RWPE1 (cell line): ENCODE measurements at regions not wholly inside any gene's neighbourhood (a gene's known extent, or its start where the extent isn't known, plus 50 kb on each side); places are given as distances from the start of the nearest gene placed in this dataset.
A peak's percentile ranks its signal among the peaks of the same experiment; 100 is the strongest.

ENCODE experiments used
- CTCF ChIA-PET: fragments of 350-600 bp; sonication (Branson Sonifier 250); formaldehyde crosslinking; extraction: SDS; loops from one replicate; lab custom pipeline; 2021; lab: Yijun Ruan, JAX
- POLR2A ChIA-PET: fragments of 400-600 bp; formaldehyde crosslinking; extraction: SDS; loops from one replicate; lab custom pipeline; 2020; ENCODE audit warnings: antibody characterized with exemption; ENCODE audit not compliant: low non-redundant PET; lab: Yijun Ruan, JAX
- DNase-seq: peaks from one replicate; pipeline ENCODE4 v3.0.0; 2012; ENCODE audit warnings: low spot score
- H3K27ac ChIP-seq: fragments of 450-650 bp; 2 replicates; pipeline ENCODE4 v1.5.1; 2017
- CTCF ChIP-seq: fragments of 450-650 bp; conservative IDR thresholded peaks from 2 replicates; pipeline ENCODE4 v1.5.1; 2017; ENCODE audit warnings: low read depth, mild to moderate bottlenecking

- ChIA-PET POLR2A (no interaction called here), CTCF (no interaction called here)
- H3K27ac ChIP-seq: no peak overlapping the region
- TF ChIP-seq CTCF: no peak
- no peak for DNase-seq
Measured at GRCh38 chr6:56856036-56856580, 98.8 kb upstream of the BEND6 start.

DNA sequence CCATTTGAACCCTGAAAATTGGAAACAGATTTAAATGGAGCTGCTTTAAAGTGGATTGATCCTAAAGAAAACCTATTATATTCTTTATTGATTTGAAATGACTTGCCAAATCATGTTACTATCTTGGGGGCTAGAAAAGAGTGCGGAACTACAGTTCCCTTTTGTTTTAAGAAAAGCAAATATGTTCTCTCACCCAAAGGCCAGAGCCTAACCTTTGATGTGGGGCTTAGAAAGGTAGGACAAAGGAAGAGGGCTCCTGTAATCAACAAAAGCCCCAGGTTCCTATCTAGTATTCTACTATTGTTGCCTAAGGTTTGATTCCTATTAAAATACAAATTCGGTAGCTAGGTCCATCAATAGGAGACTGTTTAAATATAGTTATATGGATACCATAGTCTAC lies 100.8 kb upstream of the BEND6 start:
- ChIA-PET POLR2A (no interaction called here), CTCF (interaction anchor here (0.9 kb wide), 1 partner anchor 216 kb away, joined by 3 read pairs; no protein-coding TSS in a partner anchor)
- H3K27ac ChIP-seq: no peak overlapping the region

GRCh38 chr6:56853541-56853940 lies 101.4 kb upstream of the BEND6 start:
- CTCF ChIA-PET: interaction anchor here (0.6 kb wide), 1 partner anchor 96 kb away, joined by 3 read pairs; no protein-coding TSS in a partner anchor
- POLR2A ChIA-PET: no interaction called here

More for the DNA sequence above, 100.8 kb upstream of the BEND6 start:
- no peak for TF ChIP-seq CTCF
- DNase-seq: no peak

DNA sequence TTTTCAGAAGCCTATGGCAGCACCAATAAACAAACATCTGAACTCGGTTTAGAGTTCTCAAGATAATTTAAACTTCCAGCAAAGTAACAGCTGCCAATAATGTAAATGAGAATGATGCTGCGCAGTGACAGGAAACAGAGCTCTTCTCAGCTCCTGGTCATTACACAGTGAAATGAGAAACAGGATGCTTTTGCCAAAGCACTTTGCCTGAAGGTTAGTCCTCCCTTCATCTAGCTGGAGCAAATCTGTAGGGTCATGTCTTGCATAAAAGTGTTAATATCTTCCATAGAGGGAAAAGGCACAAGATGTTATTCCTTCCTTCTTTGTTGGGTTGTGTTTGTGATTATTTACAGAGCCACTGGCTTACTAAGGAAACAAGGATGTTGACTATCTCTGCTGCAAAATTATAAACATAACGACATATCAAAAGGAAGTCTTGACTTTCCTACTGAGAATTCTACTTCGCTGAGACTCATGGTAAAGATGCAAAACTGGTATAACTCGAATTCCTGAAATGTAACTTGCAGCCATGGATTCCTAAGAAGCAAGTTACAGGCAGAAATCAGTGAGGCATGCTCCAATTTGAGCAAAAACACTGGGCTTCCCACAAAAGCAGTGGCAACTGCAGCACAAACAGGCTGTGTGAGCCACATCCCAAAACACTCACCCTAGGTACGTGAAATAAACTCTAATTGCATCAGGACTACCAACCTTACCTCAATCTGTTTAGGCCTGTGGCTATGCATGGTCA lies 102.5 kb upstream of the BEND6 start:
- no peak overlapping the region for H3K27ac ChIP-seq
- no peak for TF ChIP-seq CTCF
- DNase-seq: no peak
- ChIA-PET CTCF (interaction anchor here (0.6 to 1.5 kb wide), 2 partner anchors 60 to 143 kb away, joined by 6 to 10 read pairs; no protein-coding TSS in a partner anchor), POLR2A (no interaction called here)

More at GRCh38 chr6:56853541-56853940, 101.4 kb upstream of the BEND6 start:
- no peak for TF ChIP-seq CTCF
- H3K27ac ChIP-seq: no peak overlapping the region
- DNase-seq: no peak

- POLR2A ChIA-PET: no interaction called here
- H3K27ac ChIP-seq: no peak overlapping the region
- CTCF ChIA-PET: interaction anchor here (0.6 to 1.5 kb wide), 12 partner anchors 29 to 1279 kb away, joined by 3 to 10 read pairs (median 3); no protein-coding TSS in a partner anchor
- peak; percentile 51 for DNase-seq
- TF ChIP-seq CTCF: peak; percentile 72
Measured at GRCh38 chr6:56851541-56852259, 103.2 kb upstream of the BEND6 start.

- DNase-seq: no peak
- CTCF ChIA-PET: interaction anchor here (0.6 to 1.5 kb wide), 14 partner anchors 8 to 1278 kb away, joined by 3 to 10 read pairs (median 3); no protein-coding TSS in a partner anchor
- no peak for TF ChIP-seq CTCF
- POLR2A ChIA-PET: no interaction called here
- H3K27ac ChIP-seq: no peak overlapping the region
Measured at GRCh38 chr6:56851074-56851473, 103.8 kb upstream of the BEND6 start.
